NCI-H1417 treated with DMSO at 0.1 percent for 48 hours (cell line): ENCODE measurements at regions not wholly inside any gene's neighbourhood (a gene's known extent, or its start where the extent isn't known, plus 50 kb on each side); places are given as distances from the start of the nearest gene placed in this dataset.

Experiments used
- DNase-seq: peaks from one replicate; lab custom pipeline; 2025; lab: John Stamatoyannopoulos, UW

DNA sequence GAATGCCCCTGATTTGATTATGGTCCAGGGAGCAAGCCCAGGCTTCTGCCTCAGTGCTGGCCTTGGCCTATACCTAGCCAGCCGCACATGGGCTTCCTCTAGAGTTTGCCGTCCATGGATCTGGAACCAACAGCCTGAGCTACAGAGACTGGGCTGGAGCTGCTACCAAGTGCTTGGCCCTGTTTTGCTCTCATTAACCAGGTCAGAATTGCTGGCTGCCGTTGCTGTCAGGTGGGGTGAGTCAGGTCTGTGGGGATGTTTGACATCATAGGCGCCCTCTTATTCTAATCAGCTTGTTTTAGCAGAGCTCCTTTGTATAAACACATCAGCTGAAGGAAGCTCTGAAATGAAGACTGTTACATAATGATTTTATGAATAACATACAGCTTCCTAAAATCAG lies 83.1 kb upstream of the PHACTR2 start:
- no peak for DNase-seq

DNA sequence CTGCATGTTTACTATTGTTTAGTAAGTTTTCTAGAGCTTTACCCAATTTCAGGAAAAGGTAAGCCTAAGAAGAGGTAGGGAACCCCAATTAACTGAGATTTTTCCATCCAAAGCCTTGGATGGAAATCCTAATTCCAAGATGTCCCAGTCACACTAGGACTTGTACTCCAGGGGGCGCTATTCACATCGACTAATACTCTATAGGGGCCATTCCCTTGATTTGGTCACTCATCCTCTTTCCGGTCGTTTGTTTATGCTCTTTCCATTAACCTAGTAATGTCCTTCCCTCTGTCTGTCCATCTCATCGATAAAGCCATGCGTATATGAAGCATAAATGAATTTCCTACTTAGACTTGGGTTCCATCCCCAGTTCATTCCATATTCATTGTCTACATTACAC lies 80.8 kb upstream of the FUCA2 start:
- no peak for DNase-seq

DNA sequence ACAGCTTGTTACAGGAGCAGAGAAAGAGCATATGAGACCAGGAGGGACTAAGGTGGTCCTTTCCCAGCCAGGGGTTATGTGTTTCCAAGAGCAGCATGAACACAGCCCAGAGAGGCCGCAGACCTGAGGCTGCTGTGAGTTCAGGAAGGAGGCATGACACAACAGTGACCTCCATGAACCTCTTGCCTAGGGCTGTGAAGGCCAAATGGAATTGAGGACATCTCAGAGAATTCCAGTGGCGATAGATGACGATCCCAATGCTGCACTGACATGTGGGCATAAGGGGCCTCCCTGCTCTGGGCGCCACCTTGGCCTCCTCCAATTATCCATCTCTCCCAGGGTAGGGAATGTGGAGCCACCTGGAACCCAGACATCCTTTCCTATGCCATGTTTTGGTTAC lies 79.9 kb upstream of the FUCA2 start:
- no peak for DNase-seq

DNA sequence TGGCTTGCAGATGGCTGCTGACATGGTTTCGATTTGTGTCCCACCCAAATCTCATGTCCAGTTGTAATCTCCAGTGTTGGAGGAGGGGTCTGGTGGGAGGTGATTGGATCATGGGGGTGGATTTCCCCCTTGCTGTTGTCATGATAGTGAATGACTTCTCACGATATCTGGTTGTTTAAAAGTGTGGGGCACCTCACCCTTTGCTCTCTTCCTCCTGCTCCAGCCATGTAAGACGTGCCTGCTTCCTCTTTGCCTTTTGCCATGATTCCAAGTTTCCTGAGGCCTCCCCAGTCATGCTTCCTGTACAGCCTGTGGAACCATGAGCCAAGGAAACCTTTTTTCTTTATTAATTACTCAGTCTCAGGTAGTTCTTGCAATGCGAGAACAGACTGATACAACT lies 77.6 kb upstream of the FUCA2 start:
- DNase-seq: no peak

DNA sequence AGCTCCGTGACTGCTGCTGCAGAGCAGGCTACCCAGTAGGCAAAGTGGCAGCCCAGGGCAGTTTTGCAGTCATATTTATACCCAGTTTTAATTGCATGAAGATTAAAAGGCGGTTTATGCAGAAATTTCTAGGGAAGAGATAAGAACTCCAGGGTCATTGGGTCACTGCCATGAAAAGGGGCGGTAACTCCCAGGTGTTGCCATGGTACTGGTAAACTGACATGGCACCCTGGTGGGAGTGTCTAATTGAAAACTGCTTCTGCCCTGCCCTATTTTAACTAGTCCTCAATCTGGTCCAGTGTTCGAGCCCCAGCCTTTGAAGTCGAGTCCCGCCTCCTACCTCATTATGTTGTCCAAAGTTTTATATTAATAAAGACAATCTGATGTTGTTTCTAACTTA lies 75.0 kb upstream of the FUCA2 start:
- DNase-seq: no peak

DNA sequence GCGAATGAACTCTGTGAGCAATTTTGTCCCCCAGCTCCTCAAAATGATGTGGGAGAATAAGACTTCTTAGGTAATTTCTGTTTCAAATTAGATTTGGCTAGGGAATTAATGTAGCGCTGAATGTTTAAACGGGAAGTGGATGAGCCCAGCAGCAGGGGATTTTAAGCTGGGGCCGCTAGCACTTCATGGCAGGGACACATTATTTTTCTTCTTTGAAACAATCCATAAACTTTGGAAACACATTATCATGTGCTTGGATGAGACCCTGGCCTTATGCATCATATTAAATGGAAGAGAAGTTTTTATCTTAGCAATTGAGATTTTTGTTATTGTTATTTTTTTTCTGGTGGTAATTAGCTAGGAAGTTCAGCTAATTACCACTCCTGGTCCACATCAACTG lies 74.2 kb upstream of the FUCA2 start:
- DNase-seq: no peak

DNA sequence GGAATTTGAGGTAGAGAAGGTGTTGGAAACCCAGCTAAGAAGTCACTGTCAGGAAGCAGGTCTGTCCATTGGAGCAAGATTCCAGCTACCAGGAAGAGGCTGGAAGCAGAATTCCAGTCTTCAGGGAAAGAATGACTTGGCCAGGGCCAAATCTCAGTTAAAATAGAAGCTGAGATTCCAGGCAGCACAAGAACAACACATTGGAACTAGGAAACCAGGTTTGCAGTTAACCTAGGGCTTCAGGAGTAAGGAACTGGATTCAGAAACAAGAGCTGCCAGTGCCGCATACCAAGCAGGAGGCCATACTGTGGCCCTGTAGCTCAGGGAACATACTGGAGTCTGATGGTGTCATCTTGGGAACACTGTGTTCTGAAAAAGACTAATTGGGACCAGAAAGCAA lies 73.7 kb upstream of the FUCA2 start:
- no peak for DNase-seq

DNA sequence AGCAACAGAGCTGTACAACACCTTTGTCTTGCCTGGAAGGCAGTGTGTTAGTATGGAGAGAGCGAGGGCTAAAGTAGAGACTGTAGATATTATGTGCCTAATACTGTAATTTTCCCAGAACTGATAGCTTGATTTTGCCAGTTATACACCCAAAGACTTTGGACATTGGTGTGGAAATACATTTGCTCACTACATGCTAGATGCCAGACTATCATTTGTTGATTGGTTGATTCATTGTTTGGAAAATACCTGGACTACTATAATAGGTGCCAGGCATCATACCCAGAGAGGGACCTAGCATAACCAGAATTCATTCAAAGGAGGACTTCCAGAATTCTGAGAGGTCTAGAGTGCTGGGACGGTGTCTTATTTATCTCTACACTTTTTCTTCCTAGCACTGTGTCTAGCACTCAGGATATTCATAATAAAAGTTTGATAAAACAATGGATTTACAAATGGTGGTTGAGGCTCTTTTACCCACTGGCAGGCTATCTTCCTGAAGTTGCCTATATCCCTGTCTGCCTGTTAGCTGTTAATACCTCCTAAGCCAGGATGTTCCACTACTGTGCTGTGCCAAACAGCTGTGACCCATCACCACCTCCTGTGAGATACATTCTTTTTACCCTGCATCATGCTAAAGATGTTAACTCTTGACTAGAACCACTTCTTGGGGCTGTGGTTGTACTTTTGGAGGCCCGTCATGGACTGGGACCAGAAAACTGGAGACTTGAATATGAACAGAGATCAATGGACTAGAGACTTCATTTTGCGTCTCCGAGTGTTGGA lies 72.2 kb upstream of the FUCA2 start:
- no peak for DNase-seq

DNA sequence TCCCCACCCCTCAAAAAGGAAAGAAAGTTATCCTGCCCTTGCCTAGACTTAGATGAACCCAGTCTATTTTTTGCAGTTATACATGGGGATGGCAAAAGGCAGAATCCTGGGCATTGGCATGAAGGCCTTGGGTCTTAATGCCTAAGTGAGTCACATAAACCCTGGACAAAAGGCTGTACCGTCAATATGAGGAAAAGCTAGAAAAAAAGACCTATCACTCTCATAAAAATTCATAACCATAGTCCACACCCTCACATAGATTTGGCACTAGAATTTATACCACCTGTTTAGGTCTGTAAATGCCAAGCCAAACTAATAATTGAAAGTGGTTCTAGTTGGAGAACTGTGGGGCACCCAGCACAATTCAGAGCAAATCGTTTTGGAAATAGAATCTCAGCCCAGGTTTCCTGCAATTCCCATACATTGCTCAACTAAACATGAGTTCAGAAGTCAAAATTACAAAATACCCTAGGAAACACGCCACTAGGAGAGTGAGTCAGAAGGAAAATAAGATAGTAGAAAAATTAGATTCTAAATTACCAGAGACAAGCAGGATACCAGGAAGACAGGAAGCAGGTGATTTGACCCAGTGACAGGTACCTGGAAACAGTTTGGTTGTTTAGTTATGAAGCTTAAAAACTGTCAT lies 70.4 kb upstream of the FUCA2 start:
- no peak for DNase-seq

DNA sequence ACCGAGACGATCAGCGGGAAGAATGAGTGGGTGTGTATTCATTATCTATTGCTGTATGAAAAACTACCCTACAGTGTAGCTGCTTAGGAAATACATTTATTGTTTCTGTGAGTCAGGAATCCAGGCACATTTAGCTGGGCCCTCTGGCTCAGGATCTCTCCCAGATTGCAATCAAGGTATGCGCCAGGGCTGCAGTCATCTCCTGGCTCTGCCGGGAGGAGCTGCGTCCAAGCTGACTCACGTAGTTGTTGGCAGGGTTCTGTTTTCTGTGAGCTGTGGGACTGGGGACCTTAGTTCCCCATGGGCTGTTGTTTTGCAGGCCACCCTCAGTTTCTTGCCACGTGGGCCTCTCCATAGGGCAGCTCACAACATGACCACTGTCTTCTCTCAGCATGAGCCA lies 68.2 kb upstream of the FUCA2 start:
- no peak for DNase-seq

DNA sequence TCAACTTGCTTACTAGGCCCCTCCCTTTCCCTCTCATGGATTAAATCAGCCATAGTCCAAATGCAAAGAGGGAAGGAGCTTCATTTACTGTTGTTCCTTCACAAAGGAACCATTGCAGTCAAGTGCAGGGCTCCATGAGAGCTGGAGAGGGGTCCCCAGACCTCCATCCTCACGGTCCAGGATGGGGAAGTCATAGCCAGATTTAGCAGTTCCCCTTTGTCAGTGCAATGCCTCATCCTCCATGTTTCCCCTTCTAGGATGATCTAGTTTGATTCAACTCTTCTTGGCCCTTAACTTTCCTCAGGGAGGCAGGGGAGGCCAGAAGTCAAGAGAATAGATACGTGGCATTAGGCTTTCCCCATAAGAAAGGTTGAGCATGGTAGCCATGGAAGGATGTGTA lies 66.5 kb upstream of the FUCA2 start:
- no peak for DNase-seq

DNA sequence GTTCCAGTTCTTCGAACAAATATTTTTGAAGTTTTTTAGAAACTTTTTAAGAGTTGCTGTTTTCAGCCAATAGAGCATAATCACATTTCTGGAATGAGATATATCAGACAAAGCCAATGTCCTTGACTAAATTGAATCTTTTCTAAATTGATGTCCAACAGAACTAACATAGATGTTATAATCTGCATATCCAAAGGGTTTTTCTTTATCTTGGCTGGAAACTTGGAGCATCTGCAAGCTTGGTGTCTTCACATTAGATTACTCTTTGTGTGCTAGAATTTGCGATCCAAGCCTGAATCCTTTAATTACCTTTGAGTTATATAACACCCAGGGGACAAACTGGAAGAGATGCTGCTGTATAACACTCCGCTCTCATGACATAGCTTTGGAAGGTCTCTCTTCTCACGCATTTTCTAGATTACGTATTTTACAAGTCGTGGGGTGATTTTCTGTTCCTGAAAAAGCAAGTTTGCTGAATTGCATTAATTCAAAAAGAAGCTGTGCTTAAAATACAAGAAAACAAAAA lies 64.4 kb upstream of the FUCA2 start:
- DNase-seq: no peak

DNA sequence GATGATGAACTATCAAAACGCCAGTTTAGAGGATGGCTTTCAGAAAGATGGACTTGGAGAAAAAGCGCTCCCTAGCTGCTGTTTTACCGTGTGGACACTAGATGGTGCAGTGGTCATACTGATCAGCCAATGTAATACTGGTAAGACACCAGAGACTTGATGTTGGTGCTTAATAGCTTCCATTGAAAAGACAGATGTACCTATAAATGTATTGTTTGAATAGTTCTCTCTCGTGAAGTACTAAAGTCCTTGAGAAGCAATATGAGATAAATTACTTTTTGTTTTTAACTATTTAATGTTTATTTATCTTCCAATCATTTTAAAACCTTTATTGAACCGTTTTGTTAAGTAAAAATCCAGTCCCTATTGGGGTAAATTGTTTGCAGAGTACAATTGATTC lies 63.9 kb upstream of the FUCA2 start:
- DNase-seq: peak; percentile 72

DNA sequence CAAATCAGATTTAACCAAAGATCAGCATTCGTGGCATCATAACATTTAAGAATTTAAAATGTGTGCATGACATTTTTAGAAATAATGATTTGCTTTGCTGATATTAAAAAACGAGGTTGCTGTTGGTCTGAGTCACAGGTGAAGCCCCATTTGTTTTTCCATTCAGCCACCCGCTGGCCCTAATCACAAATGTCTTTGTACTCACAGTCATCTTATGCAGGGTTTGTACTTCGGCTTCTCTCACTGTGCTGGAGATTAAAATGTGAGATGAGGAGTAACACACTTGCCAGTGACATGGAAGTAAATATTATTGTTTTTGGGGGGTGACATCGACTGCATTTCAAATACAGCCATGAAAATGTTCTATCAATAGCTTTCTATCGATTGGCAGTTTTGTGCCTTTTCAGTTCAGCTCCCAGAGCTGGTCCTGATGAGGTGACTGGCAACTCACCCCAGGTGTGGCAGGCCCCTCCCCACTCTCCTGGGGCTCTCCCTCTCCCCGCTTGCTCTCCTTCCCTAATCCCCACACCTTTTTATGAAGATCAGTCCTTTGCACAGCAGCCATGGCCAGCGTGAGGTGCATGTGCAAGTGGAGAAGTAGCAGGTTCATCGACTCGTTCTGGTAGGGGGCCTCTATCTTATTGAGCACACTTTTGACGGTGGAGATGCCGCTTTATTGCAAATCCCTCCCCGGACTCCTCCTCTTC lies 58.8 kb upstream of the FUCA2 start:
- DNase-seq: no peak

DNA sequence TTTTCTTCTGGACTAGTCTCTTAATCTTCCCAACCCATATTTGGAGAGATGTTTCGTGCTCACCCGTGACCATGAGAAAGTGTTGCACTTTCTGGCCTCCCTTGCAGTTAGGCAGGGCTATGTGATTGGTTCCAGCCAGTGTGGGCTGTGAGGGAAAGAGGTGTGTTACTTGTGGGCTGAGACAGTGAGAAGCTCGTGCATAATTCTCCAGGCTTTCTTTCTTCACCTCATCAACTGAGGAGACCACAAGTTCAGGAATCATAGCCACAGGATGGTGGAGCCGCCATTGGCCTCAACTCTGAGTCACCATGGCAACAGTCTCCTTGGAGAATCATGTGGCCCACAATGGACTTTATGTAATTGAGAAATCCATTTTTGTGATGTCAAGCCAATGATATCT lies 57.5 kb upstream of the FUCA2 start:
- no peak for DNase-seq

DNA sequence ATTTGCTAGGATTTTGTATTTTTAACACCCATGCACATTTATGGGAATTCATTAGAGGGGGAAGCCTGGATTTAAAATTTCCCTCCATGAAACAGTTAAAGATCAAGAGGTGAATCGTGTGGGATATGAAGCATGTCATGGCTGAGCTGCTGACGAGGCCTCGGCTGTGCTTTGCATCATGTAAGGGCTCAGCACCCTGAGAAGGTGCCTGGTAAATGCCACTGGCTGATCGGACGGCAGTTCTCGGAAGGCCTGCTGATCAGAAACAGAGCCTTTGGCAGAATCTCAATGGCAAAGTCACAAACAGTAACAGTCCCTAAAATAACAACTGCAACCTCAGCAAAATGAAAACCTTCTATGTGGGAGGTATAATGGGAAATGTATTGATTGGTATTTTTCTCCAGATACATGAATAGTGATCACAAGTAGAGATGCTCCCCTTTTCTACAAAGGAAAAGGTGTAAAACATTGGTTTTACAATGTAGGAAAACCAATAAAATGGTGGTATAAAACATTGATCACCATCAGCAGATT lies 53.0 kb upstream of the FUCA2 start:
- no peak for DNase-seq

DNA sequence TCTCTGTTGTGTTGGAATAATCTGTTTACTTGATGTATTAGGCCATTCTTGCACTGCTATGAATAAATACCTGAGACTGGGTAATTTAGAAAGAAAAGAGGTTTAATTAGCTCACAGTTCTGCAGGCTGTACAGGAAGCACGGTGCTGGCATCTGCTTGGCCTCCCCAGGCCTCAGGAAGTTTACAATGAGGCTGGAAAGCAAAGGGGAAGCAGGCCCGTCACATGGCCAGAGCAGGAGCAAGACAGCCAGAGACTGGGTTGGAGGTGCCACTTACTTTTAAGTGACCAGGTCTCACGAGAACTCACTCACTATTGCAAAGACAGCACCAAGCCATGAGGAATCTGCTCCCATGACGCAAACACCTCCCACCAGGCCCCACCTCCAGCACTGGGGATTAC lies 50.6 kb upstream of the FUCA2 start:
- no peak for DNase-seq
